Peyer's patch (tissue), 4 donors: ENCODE measurements at regions not wholly inside any gene's neighbourhood (a gene's known extent, or its start where the extent isn't known, plus 50 kb on each side); places are given as distances from the start of the nearest gene placed in this dataset.

Experiments
- POLR2A ChIP-seq, 2 donors: fragments of 450-650 bp; IDR thresholded peaks; one replicate each; pipeline ENCODE4 v1.5.1; 2017; ENCODE audit warnings: antibody characterized with exemption in 2 of 2, mild to moderate bottlenecking in 2 of 2, moderate library complexity in 2 of 2
- TF ChIP-seq, protein P1 (sequence below), 6 experiments: fragments of 450-650 bp in 4 of 6; fragments of 200-600 bp in 2 of 6; sonication (generic) in 1 of 6; IDR thresholded peaks; one replicate each; pipeline ENCODE4 v1.5.1; 2017 to 2019; ENCODE audit warnings: antibody characterized with exemption in 6 of 6, mild to moderate bottlenecking in 3 of 6, moderate library complexity in 1 of 6

DNA sequence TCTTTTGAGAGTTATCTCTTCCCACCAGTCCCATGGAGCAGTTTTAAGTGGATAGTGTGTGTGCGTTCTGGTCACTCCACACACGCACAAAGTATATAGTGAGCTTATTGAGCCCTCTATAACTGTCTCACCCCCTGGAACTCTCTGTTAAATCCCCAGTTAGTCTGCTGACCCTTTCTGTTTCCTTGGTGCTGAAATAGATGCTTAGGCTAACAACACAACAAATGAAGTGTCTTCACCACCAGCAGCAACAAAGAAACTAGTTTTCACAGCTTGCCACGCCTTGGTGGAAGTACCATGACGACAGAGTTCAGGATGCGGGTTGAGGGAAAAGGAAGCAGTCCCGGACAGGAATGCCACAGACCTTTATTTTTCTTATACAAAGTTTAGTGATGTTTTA is 203.5 kb upstream of the TMEFF2 start:
- TF ChIP-seq, protein P1, sequence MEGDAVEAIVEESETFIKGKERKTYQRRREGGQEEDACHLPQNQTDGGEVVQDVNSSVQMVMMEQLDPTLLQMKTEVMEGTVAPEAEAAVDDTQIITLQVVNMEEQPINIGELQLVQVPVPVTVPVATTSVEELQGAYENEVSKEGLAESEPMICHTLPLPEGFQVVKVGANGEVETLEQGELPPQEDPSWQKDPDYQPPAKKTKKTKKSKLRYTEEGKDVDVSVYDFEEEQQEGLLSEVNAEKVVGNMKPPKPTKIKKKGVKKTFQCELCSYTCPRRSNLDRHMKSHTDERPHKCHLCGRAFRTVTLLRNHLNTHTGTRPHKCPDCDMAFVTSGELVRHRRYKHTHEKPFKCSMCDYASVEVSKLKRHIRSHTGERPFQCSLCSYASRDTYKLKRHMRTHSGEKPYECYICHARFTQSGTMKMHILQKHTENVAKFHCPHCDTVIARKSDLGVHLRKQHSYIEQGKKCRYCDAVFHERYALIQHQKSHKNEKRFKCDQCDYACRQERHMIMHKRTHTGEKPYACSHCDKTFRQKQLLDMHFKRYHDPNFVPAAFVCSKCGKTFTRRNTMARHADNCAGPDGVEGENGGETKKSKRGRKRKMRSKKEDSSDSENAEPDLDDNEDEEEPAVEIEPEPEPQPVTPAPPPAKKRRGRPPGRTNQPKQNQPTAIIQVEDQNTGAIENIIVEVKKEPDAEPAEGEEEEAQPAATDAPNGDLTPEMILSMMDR (IDR thresholded peaks at IDR 0.05) = no peak
- no peak for TF ChIP-seq POLR2A (IDR thresholded peaks at IDR 0.05)
